K562 (cell line): ENCODE measurements at regions not wholly inside any gene's neighbourhood (a gene's known extent, or its start where the extent isn't known, plus 50 kb on each side); places are given as distances from the start of the nearest gene placed in this dataset.

ENCODE experiments used
- ATAC-seq: fragments of 200-7000 bp; cut with Tn5 transposase; 3 replicates; pipeline ENCODE4 v1.9.1; 2020; ENCODE audit warnings: moderate library complexity
- BruUV-seq: library from RNA; stranded (reverse); fragments of 400-500 nt; replicated peaks from 2 replicates; lab custom pipeline; 2021; lab: Mats Ljungman, UMichigan
- CTCF ChIA-PET: fragments of 300-600 bp; formaldehyde crosslinking; extraction: SDS; loops from one replicate; lab custom pipeline; 2021; ENCODE audit warnings: low intra/inter-chr PET ratio; lab: Yijun Ruan, JAX
- POLR2A ChIA-PET: fragments of 300-600, 350-650 bp; sonication (Branson Sonifier 250); formaldehyde crosslinking; extraction: SDS; loops from one replicate; lab custom pipeline; 2021; ENCODE audit warnings: antibody characterized with exemption, inconsistent platforms; lab: Yijun Ruan, JAX
- DNase-seq, 4 experiments: peaks; one replicate each; pipeline versions ENCODE4 v3.0.0 to v3.0.0-alpha.2; 2011 to 2018; ENCODE audit warnings: low spot score in 3 of 4, mixed read lengths in 3 of 4; ENCODE audit errors: extremely low read depth in 1 of 4
- FAIRE-seq: peaks from 2 replicates; lab custom pipeline; 2011; peaks lifted over from hg19 to GRCh38; lab: Jason Lieb, UNC
- H2AFZ ChIP-seq: 2 replicates; pipeline ENCODE4 v1.6.0; 2011; ENCODE audit warnings: low read depth, low read length, control low read depth, inconsistent platforms
- H3K27ac ChIP-seq: fragments of 200-600 bp; 3 replicates; pipeline ENCODE4 v1.8.0; 2011; ENCODE audit warnings: low read depth, mild to moderate bottlenecking, control low read depth, inconsistent platforms, low read length, moderate library complexity, mixed read lengths; ENCODE audit errors: extremely low read depth
- H3K27me3 ChIP-seq, 2 experiments: fragments of 300-600 bp in 1 of 2; 2 replicates in 1 of 2; 3 replicates in 1 of 2; pipeline versions ENCODE4 v1.6.0 to v1.8.0; 2011; ENCODE audit warnings: inconsistent platforms in 2 of 2, low read length in 2 of 2, mild to moderate bottlenecking in 1 of 2, mixed read lengths in 1 of 2, moderate library complexity in 1 of 2; ENCODE audit not compliant: control insufficient read depth in 2 of 2, insufficient read depth in 2 of 2
- H3K36me3 ChIP-seq: fragments of 300-600 bp; 3 replicates; pipeline ENCODE4 v1.8.0; 2011; ENCODE audit warnings: mild to moderate bottlenecking, low read length, inconsistent platforms; ENCODE audit not compliant: control insufficient read depth, insufficient read depth
- H3K4me1 ChIP-seq, 2 experiments: fragments of 200-600 bp in 1 of 2; replicated peaks in 1 of 2; 2 replicates in 1 of 2; 3 replicates in 1 of 2; pipeline versions ENCODE4 v1.5.1 to v1.8.0; 2011; ENCODE audit warnings: inconsistent platforms in 2 of 2, low read length in 2 of 2, mild to moderate bottlenecking in 1 of 2, mixed read lengths in 1 of 2, moderate library complexity in 1 of 2; ENCODE audit not compliant: control insufficient read depth in 2 of 2, insufficient read depth in 2 of 2
- H3K4me2 ChIP-seq: 2 replicates; pipeline ENCODE4 v1.6.1; 2011; ENCODE audit warnings: low read length, control low read depth, inconsistent platforms, mixed read lengths; ENCODE audit not compliant: insufficient read depth
- H3K4me3 ChIP-seq: fragments of 200-600 bp; sonication (generic), shearing (Covaris generic); 2 replicates; pipeline ENCODE4 v1.5.1; 2016; ENCODE audit warnings: control low read depth, inconsistent platforms
- H3K79me2 ChIP-seq: fragments of 200-600 bp; 3 replicates; pipeline ENCODE4 v1.8.0; 2011; ENCODE audit warnings: low read length, inconsistent platforms; ENCODE audit not compliant: control insufficient read depth, insufficient read depth
- H3K9ac ChIP-seq, 2 experiments: 2 replicates each; pipeline versions ENCODE4 v1.6.0 to v1.6.1; 2011; ENCODE audit warnings: low read depth in 2 of 2, low read length in 2 of 2, control low read depth in 1 of 2, inconsistent platforms in 1 of 2, mild to moderate bottlenecking in 1 of 2, mixed read lengths in 1 of 2; ENCODE audit not compliant: insufficient read depth in 1 of 2
- H3K9me1 ChIP-seq: one replicate; pipeline ENCODE4 v1.6.0; 2011; ENCODE audit warnings: inconsistent platforms, mild to moderate bottlenecking, low read length, moderate library complexity; ENCODE audit not compliant: control insufficient read depth, insufficient read depth
- H3K9me3 ChIP-seq: replicated peaks from 2 replicates; pipeline ENCODE4 v1.5.1; 2011; ENCODE audit warnings: low read depth, low read length, inconsistent platforms; ENCODE audit not compliant: control insufficient read depth, insufficient read depth
- H4K20me1 ChIP-seq: replicated peaks from 2 replicates; pipeline ENCODE4 v1.6.1; 2011; ENCODE audit warnings: low read length, inconsistent platforms, mixed read lengths; ENCODE audit not compliant: control insufficient read depth, insufficient read depth
- BCOR ChIP-seq: fragments of 450-650 bp; IDR thresholded peaks from 2 replicates; pipeline ENCODE4 v1.6.1; 2016
- CBFB ChIP-seq: sonication (generic); formaldehyde crosslinking; IDR thresholded peaks from 2 replicates; pipeline ENCODE4 v1.4.0; 2020; ENCODE audit warnings: mild to moderate bottlenecking, missing genetic modification reagents
- E2F5 ChIP-seq: sonication (generic); formaldehyde crosslinking; IDR thresholded peaks from 2 replicates; pipeline ENCODE4 v1.8.0; 2022; ENCODE audit warnings: mild to moderate bottlenecking, missing genetic modification reagents
- WGBS: fragments of 100-300 bp; shearing (Covaris generic); methylation state at CpG from one replicate; pipeline ENCODE4 v1.1.6; 2016; ENCODE audit warnings: low coverage, mixed read lengths; ENCODE audit not compliant: insufficient coverage; ENCODE audit errors: missing lambda C conversion rate; 5-methylcytosine and 5-hydroxymethylcytosine counted together
- in situ Hi-C: fragments of 300-500 bp; cut with MboI; formaldehyde crosslinking; loops from 4 replicates; pipeline ENCODE4 v1.15.0; 2018; ENCODE audit warnings: inconsistent platforms, mixed read lengths
- intact Hi-C: fragments of 100-400 bp; cut with micrococcal nuclease; formaldehyde crosslinking; loops from 2 replicates; pipeline ENCODE4 v1.14.2; 2022
- TF ChIP-seq, protein P1 (sequence below): sonication (generic); formaldehyde crosslinking; IDR thresholded peaks from 2 replicates; pipeline ENCODE4 v1.8.0; 2022; ENCODE audit warnings: mild to moderate bottlenecking, missing genetic modification reagents
- TF ChIP-seq, protein P2 (sequence below): sonication (generic); formaldehyde crosslinking; IDR thresholded peaks from 2 replicates; pipeline ENCODE4 v1.8.1; 2023; ENCODE audit warnings: mild to moderate bottlenecking, missing genetic modification reagents, moderate library complexity
- TF ChIP-seq, protein P3 (sequence below): fragments of 450-650 bp; conservative IDR thresholded peaks from 2 replicates; pipeline ENCODE4 v1.6.1; 2016; ENCODE audit warnings: missing genetic modification characterization, low read depth, mild to moderate bottlenecking, missing compliant biosample characterization, moderate library complexity

DNA sequence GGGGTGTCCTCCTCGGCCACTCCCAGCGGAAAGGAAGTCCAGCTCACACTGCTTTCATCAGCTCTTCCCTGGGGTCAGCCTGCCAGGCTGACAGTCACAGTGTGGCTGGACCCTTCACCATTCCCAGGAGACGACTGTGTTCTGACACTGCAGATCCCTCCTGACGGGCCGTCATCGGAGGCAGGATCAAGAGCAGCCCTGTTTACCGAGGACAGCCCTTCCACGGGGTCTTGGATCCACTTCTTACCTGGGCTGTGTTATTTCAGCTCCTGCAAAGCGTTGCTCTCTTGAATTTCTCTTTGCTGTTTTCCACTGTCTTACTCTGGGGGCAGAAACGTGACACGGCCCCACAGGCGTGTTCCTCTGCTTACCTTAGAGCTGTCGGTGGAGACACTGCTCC, 149.9 kb upstream of the SOX1 start:
- Histone ChIP-seq H3K27me3 (peaks cover 2 to 18% of the 10 kb centered on the region in 2 experiments; a peak in 2 of 5 replicates), H3K4me1 (no peaks in the 10 kb centered on the region), H3K27ac (no peak overlapping the region), H3K9me3 (no peaks in the 10 kb centered on the region), H3K9ac (no peak overlapping the region), H3K36me3 (no peaks in the 10 kb centered on the region), H2AFZ (no peak overlapping the region), H4K20me1 (no peaks in the 10 kb centered on the region), H3K4me2 (no peak overlapping the region), H3K9me1 (no peaks in the 10 kb centered on the region), H3K79me2 (no peaks in the 10 kb centered on the region), H3K4me3 (no peak overlapping the region)
- 7% methylated on average over 8 of the region's 13 CpGs for WGBS
- no TSS peak for BruUV-seq
- TF ChIP-seq, protein P1, sequence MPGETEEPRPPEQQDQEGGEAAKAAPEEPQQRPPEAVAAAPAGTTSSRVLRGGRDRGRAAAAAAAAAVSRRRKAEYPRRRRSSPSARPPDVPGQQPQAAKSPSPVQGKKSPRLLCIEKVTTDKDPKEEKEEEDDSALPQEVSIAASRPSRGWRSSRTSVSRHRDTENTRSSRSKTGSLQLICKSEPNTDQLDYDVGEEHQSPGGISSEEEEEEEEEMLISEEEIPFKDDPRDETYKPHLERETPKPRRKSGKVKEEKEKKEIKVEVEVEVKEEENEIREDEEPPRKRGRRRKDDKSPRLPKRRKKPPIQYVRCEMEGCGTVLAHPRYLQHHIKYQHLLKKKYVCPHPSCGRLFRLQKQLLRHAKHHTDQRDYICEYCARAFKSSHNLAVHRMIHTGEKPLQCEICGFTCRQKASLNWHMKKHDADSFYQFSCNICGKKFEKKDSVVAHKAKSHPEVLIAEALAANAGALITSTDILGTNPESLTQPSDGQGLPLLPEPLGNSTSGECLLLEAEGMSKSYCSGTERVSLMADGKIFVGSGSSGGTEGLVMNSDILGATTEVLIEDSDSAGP: no peak
- TF ChIP-seq, protein P2, sequence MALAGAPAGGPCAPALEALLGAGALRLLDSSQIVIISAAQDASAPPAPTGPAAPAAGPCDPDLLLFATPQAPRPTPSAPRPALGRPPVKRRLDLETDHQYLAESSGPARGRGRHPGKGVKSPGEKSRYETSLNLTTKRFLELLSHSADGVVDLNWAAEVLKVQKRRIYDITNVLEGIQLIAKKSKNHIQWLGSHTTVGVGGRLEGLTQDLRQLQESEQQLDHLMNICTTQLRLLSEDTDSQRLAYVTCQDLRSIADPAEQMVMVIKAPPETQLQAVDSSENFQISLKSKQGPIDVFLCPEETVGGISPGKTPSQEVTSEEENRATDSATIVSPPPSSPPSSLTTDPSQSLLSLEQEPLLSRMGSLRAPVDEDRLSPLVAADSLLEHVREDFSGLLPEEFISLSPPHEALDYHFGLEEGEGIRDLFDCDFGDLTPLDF: no peak
- TF ChIP-seq BCOR (no peak), E2F5 (no peak), CBFB (CRISPR knock-in tag) (no peak)
- TF ChIP-seq, protein P3, sequence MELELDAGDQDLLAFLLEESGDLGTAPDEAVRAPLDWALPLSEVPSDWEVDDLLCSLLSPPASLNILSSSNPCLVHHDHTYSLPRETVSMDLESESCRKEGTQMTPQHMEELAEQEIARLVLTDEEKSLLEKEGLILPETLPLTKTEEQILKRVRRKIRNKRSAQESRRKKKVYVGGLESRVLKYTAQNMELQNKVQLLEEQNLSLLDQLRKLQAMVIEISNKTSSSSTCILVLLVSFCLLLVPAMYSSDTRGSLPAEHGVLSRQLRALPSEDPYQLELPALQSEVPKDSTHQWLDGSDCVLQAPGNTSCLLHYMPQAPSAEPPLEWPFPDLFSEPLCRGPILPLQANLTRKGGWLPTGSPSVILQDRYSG (tag): no peak
- intact Hi-C loops: no loop called here
- FAIRE-seq (no peak), DNase-seq (no peak), ATAC-seq (no peak)
- ChIA-PET CTCF (no interaction called here), POLR2A (no interaction called here)
- in situ Hi-C loops: no loop called here
